Fibroblast of lung (primary cell): ENCODE measurements at regions not wholly inside any gene's neighbourhood (a gene's known extent, or its start where the extent isn't known, plus 50 kb on each side); places are given as distances from the start of the nearest gene placed in this dataset.

Source experiments
- DNase-seq, 2 donors: peaks; one replicate each; pipeline versions ENCODE4 v3.0.0 to v3.0.0-alpha.2; 2010; ENCODE audit warnings: low read depth in 2 of 2
- H2AFZ ChIP-seq: 2 replicates; pipeline ENCODE4 v1.5.1; 2012; ENCODE audit warnings: low read length, control low read depth, inconsistent platforms
- H3K27ac ChIP-seq: 2 replicates; pipeline ENCODE4 v1.5.1; 2011; ENCODE audit warnings: low read length, control low read depth; ENCODE audit not compliant: insufficient read depth
- H3K27me3 ChIP-seq: 2 replicates; pipeline ENCODE4 v1.5.1; 2011; ENCODE audit warnings: mild to moderate bottlenecking, low read length; ENCODE audit not compliant: control insufficient read depth, insufficient read depth
- H3K36me3 ChIP-seq: 2 replicates; pipeline ENCODE4 v1.5.1; 2011; ENCODE audit warnings: low read length; ENCODE audit not compliant: control insufficient read depth, insufficient read depth
- H3K4me1 ChIP-seq: 2 replicates; pipeline ENCODE4 v1.5.1; 2011; ENCODE audit warnings: low read length; ENCODE audit not compliant: control insufficient read depth, insufficient read depth; ENCODE audit errors: extremely low read depth
- H3K4me2 ChIP-seq: 2 replicates; pipeline ENCODE4 v1.5.1; 2011; ENCODE audit warnings: low read length, control low read depth; ENCODE audit not compliant: insufficient read depth; ENCODE audit errors: extremely low read depth
- H3K4me3 ChIP-seq, 4 experiments: fragments of 200-600 bp in 1 of 4; sonication (generic) in 1 of 4; replicated peaks in 1 of 4; 2 replicates each; pipeline ENCODE4 v1.5.1; 2011 to 2016; ENCODE audit warnings: low read length in 4 of 4, low read depth in 3 of 4, mild to moderate bottlenecking in 3 of 4, control low read depth in 2 of 4, inconsistent platforms in 1 of 4, mixed read lengths in 1 of 4; ENCODE audit not compliant: insufficient read depth in 1 of 4; ENCODE audit errors: control extremely low read depth in 1 of 4
- H3K79me2 ChIP-seq: 2 replicates; pipeline ENCODE4 v1.5.1; 2012; ENCODE audit warnings: mild to moderate bottlenecking, low read length, inconsistent platforms; ENCODE audit not compliant: control insufficient read depth, insufficient read depth
- H3K9ac ChIP-seq: 2 replicates; pipeline ENCODE4 v1.5.1; 2011; ENCODE audit warnings: mild to moderate bottlenecking, low read length, control low read depth; ENCODE audit not compliant: insufficient read depth
- H3K9me3 ChIP-seq: 2 replicates; pipeline ENCODE4 v1.5.1; 2012; ENCODE audit warnings: low read depth, low read length; ENCODE audit not compliant: control insufficient read depth, insufficient read depth
- H4K20me1 ChIP-seq: 2 replicates; pipeline ENCODE4 v1.5.1; 2011; ENCODE audit warnings: low read length; ENCODE audit not compliant: control insufficient read depth, insufficient read depth; ENCODE audit errors: extremely low read depth
- CTCF ChIP-seq, 2 donors: IDR thresholded peaks in 1 of 2; conservative IDR thresholded peaks in 1 of 2; 1 replicate in 1 of 2; 2 replicates in 1 of 2; pipeline ENCODE4 v1.5.1; 2011 to 2012; ENCODE audit warnings: low read length in 2 of 2, control low read depth in 1 of 2, inconsistent platforms in 1 of 2, low read depth in 1 of 2, mild to moderate bottlenecking in 1 of 2
- EZH2 ChIP-seq: IDR thresholded peaks from 2 replicates; pipeline ENCODE4 v1.5.1; 2012; ENCODE audit warnings: low read length, control low read depth, mild to moderate bottlenecking; ENCODE audit errors: missing control alignments

- no peaks in the 10 kb centered on the region for H3K27me3 ChIP-seq
- no peak overlapping the region for H3K4me2 ChIP-seq
- H2AFZ ChIP-seq = peak overlapping the region; percentile 25
- no peak overlapping the region for H3K27ac ChIP-seq
- no peak overlapping the region for H3K4me3 ChIP-seq
- H3K9ac ChIP-seq = no peak overlapping the region
- H3K79me2 ChIP-seq = no peaks in the 10 kb centered on the region
- TF ChIP-seq CTCF (conservative IDR thresholded peaks at IDR 0.05 in 1 of 2, IDR thresholded peaks at IDR 0.05 in 1 of 2; ENCODE audit: low read depth in 1 of 2, low read length in 2 of 2) = no peak
- no peak for TF ChIP-seq EZH2
- H3K9me3 ChIP-seq = no peaks in the 10 kb centered on the region
- H3K4me1 ChIP-seq = peaks cover 21% of the 10 kb centered on the region
- DNase-seq = peak in 1 of 2 donors; percentile 65
- H4K20me1 ChIP-seq = no peaks in the 10 kb centered on the region
- no peaks in the 10 kb centered on the region for H3K36me3 ChIP-seq
Measured at GRCh38 chr5:145479271-145479670, 355.9 kb downstream of the PRELID2 start.

GRCh38 chr5:145478651-145479050, 356.5 kb downstream of the PRELID2 start:
- H4K20me1 ChIP-seq = no peaks in the 10 kb centered on the region
- H3K79me2 ChIP-seq = no peaks in the 10 kb centered on the region
- H3K36me3 ChIP-seq = no peaks in the 10 kb centered on the region
- H3K27ac ChIP-seq = no peak overlapping the region
- no peaks in the 10 kb centered on the region for H3K27me3 ChIP-seq
- peak in 1 of 2 donors; percentile 73 for DNase-seq
- no peak overlapping the region for H3K4me2 ChIP-seq
- no peak overlapping the region for H3K9ac ChIP-seq
- H3K4me1 ChIP-seq = peaks cover 15% of the 10 kb centered on the region
- no peak overlapping the region for H2AFZ ChIP-seq
- TF ChIP-seq EZH2 (no peak), CTCF (conservative IDR thresholded peaks at IDR 0.05 in 1 of 2, IDR thresholded peaks at IDR 0.05 in 1 of 2; ENCODE audit: low read depth in 1 of 2, low read length in 2 of 2) (no peak)
- H3K4me3 ChIP-seq = no peak overlapping the region
- no peaks in the 10 kb centered on the region for H3K9me3 ChIP-seq

- H3K27ac ChIP-seq = no peak overlapping the region
- H3K4me3 ChIP-seq = no peak overlapping the region
- H3K9me3 ChIP-seq = no peaks in the 10 kb centered on the region
- no peaks in the 10 kb centered on the region for H3K79me2 ChIP-seq
- no peak overlapping the region for H3K4me2 ChIP-seq
- no peak overlapping the region for H2AFZ ChIP-seq
- H3K9ac ChIP-seq = no peak overlapping the region
- H3K27me3 ChIP-seq = no peaks in the 10 kb centered on the region
- H3K4me1 ChIP-seq = no peaks in the 10 kb centered on the region
- no peaks in the 10 kb centered on the region for H4K20me1 ChIP-seq
- DNase-seq = peak in 1 of 2 donors; percentile 53
- H3K36me3 ChIP-seq = no peaks in the 10 kb centered on the region
- no peak for TF ChIP-seq EZH2
- no peak for TF ChIP-seq CTCF (conservative IDR thresholded peaks at IDR 0.05 in 1 of 2, IDR thresholded peaks at IDR 0.05 in 1 of 2; ENCODE audit: low read depth in 1 of 2, low read length in 2 of 2)
Measured at GRCh38 chr5:145473042-145473642, 362.0 kb downstream of the PRELID2 start.
